Upper lobe of right lung (tissue), 1 donor: ENCODE measurements at regions not wholly inside any gene's neighbourhood (a gene's known extent, or its start where the extent isn't known, plus 50 kb on each side); places are given as distances from the start of the nearest gene placed in this dataset.

Experiments
- ATAC-seq: fragments of 200-7000 bp; cut with Tn5 transposase; one replicate; pipeline ENCODE4 v1.9.1; 2020; ENCODE audit warnings: mild to moderate bottlenecking, moderate library complexity
- DNase-seq: peaks from one replicate; pipeline ENCODE4 v3.0.0-alpha.2; 2020
- H3K27ac ChIP-seq: fragments of 200-600 bp; one replicate; pipeline ENCODE4 v1.8.0; 2022
- H3K27me3 ChIP-seq: fragments of 200-600 bp; one replicate; pipeline ENCODE4 v1.8.0; 2022; ENCODE audit warnings: mild to moderate bottlenecking
- H3K36me3 ChIP-seq: fragments of 200-600 bp; one replicate; pipeline ENCODE4 v1.8.0; 2022
- H3K4me1 ChIP-seq: fragments of 200-600 bp; one replicate; pipeline ENCODE4 v1.8.0; 2022
- H3K4me3 ChIP-seq: fragments of 200-600 bp; one replicate; pipeline ENCODE4 v1.8.0; 2022; ENCODE audit warnings: mild to moderate bottlenecking
- H3K9me3 ChIP-seq: fragments of 200-600 bp; one replicate; pipeline ENCODE4 v1.8.0; 2022
- intact Hi-C: fragments of 100-400 bp; cut with DNase I; formaldehyde crosslinking; loops from one replicate; pipeline ENCODE4 v1.11.0; 2022
- TF ChIP-seq, protein P1 (sequence below): fragments of 200-600 bp; IDR thresholded peaks from one replicate; pipeline ENCODE4 v1.8.0; 2022; ENCODE audit warnings: antibody characterized with exemption
- donor health status: DM: no; HTN: yes; CAD: no; lungs with severe emphysema.

DNA sequence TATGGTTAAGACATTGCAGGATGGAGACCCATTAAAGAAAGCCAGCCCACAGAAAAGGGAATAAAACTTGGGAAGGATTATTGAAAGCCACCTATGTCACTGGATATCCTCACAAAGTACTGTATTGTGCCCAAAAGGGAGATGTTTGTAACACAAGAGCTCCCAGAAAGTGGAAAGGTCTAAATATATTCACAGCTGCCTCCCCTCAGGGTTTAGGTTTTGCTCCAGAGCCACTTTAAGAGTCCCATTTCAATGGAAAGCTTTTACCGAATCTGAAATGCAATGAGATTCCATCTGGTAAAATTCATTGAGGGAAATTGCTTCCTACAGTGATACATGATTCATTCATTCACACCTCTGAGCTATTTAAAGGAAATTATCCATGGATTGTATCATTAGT lies 176.4 kb downstream of the XPNPEP1 start:
- Histone ChIP-seq H3K36me3 (no peaks in the 10 kb centered on the region), H3K9me3 (no peaks in the 10 kb centered on the region), H3K27me3 (no peaks in the 10 kb centered on the region), H3K4me1 (no peaks in the 10 kb centered on the region), H3K27ac (no peak overlapping the region), H3K4me3 (no peak overlapping the region)
- intact Hi-C loops: no loop called here
- no peak for DNase-seq
- no peak for ATAC-seq
- TF ChIP-seq, protein P1, sequence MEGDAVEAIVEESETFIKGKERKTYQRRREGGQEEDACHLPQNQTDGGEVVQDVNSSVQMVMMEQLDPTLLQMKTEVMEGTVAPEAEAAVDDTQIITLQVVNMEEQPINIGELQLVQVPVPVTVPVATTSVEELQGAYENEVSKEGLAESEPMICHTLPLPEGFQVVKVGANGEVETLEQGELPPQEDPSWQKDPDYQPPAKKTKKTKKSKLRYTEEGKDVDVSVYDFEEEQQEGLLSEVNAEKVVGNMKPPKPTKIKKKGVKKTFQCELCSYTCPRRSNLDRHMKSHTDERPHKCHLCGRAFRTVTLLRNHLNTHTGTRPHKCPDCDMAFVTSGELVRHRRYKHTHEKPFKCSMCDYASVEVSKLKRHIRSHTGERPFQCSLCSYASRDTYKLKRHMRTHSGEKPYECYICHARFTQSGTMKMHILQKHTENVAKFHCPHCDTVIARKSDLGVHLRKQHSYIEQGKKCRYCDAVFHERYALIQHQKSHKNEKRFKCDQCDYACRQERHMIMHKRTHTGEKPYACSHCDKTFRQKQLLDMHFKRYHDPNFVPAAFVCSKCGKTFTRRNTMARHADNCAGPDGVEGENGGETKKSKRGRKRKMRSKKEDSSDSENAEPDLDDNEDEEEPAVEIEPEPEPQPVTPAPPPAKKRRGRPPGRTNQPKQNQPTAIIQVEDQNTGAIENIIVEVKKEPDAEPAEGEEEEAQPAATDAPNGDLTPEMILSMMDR: no peak

DNA sequence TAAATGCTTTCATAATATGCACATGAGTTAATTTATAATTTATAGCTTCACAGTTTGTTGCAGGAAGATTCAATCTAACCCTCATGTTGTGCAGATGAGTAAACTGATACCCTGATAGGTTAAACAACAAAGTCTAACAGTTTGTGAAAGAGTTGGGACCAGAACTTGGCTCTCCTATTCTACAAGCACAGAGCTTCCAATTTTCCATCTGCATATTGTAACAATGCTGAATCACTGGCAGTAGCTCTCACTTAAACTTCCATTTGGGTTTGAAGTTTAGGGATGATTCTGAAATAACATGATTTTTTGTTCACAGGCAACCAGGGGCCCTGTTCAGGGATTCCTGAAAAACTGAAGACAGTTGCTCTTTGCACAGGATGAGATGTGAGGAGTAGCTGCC lies 179.3 kb downstream of the XPNPEP1 start:
- no peak overlapping the region for H3K27ac ChIP-seq
- H3K9me3 ChIP-seq: no peaks in the 10 kb centered on the region
- H3K4me3 ChIP-seq: no peak overlapping the region
- no peaks in the 10 kb centered on the region for H3K36me3 ChIP-seq
- intact Hi-C loops: no loop called here
- no peaks in the 10 kb centered on the region for H3K27me3 ChIP-seq
- no peaks in the 10 kb centered on the region for H3K4me1 ChIP-seq
- TF ChIP-seq, protein P1: no peak
- no peak for DNase-seq
- ATAC-seq: no peak

DNA sequence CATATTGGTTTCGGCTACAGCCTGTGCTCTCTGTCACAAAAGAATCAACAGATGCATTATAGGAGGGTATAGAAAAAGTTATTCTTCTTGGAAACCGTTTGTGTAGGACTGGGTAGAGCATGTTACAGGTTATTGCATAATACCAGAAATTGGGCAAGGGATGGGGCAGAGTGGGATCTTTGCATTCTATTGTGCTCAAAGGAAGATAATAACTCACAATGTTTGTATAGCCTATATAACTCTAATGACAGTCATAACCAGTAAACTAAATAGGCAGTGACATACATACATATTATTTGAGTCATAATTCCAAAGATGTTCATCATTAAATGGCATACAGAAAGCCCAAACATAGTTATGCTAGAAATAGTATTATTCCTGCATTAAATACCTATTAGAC lies 179.7 kb downstream of the XPNPEP1 start:
- DNase-seq (no peak), ATAC-seq (no peak)
- Histone ChIP-seq H3K36me3 (no peaks in the 10 kb centered on the region), H3K4me1 (no peaks in the 10 kb centered on the region), H3K9me3 (no peaks in the 10 kb centered on the region), H3K4me3 (no peak overlapping the region), H3K27me3 (no peaks in the 10 kb centered on the region), H3K27ac (no peak overlapping the region)
- intact Hi-C loops: no loop called here
- TF ChIP-seq, protein P1: no peak

DNA sequence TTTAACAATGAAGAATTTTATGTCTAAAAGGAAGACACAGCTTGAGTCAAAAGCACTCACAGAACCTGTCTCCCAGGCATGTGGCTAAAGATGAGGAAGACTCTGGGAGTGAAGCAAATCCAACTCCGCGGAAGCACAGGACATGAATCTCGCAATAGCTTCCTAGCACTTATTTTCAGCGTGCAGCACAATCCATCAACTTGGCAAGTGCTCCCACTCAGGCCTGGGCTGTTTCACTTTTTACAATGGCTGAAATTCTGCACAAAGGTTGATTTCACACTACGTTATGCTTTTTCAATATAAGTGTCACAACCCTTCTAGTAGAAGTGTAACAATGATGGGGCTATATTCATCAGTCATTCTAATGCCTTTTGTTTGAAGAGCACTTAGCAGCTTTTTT lies 180.2 kb downstream of the XPNPEP1 start:
- Histone ChIP-seq H3K27me3 (no peaks in the 10 kb centered on the region), H3K36me3 (no peaks in the 10 kb centered on the region), H3K4me3 (no peak overlapping the region), H3K9me3 (no peaks in the 10 kb centered on the region), H3K27ac (no peak overlapping the region), H3K4me1 (no peaks in the 10 kb centered on the region)
- no peak for DNase-seq
- intact Hi-C loops: no loop called here
- TF ChIP-seq, protein P1: no peak
- ATAC-seq: no peak

DNA sequence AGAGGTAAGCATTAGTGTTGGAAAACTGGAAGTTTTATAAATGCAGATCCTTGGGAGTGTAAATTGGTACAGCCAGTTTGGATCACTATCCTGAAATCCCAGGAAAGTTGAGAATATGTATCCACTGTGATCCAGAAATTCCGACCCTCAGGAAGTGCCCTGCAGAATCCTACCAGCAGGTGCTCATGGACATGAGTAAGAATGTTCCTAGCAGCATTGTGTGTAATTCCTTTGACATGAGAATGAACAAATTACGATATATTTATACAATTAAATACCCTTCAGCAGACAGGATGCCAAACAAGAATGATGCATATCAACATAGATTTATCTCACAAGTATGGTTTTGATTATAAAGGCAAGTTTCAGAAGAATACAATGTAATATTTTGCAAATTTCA lies 181.6 kb downstream of the XPNPEP1 start:
- no peak for DNase-seq
- no peaks in the 10 kb centered on the region for H3K36me3 ChIP-seq
- no peaks in the 10 kb centered on the region for H3K4me1 ChIP-seq
- TF ChIP-seq, protein P1: no peak
- H3K27ac ChIP-seq: no peak overlapping the region
- no peaks in the 10 kb centered on the region for H3K9me3 ChIP-seq
- ATAC-seq: no peak
- no peaks in the 10 kb centered on the region for H3K27me3 ChIP-seq
- H3K4me3 ChIP-seq: no peak overlapping the region
- intact Hi-C loops: no loop called here

DNA sequence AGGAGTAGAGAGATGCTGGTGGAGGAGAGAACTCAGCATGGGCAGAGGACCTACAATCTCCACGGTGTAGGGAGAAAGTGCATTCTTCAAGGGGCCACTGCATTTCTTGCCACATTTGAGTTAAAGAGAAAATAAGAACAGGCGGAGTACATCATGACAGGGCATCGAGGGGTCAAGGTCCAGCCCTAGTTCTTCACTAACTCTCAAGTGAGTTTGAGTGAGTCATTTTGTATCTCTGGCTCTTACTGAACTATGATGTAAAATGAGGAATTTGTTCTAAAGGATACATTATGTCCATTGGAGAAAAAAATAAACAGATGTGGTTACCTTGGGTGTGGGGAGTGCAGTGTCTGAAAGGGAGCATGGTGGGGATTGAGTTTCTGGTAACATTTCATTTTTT lies 182.9 kb downstream of the XPNPEP1 start:
- Histone ChIP-seq H3K4me1 (no peaks in the 10 kb centered on the region), H3K36me3 (no peaks in the 10 kb centered on the region), H3K9me3 (no peaks in the 10 kb centered on the region), H3K27ac (no peak overlapping the region), H3K4me3 (no peak overlapping the region), H3K27me3 (no peaks in the 10 kb centered on the region)
- intact Hi-C loops: no loop called here
- ATAC-seq: no peak
- DNase-seq: no peak
- TF ChIP-seq, protein P1: no peak
